ENCODE measurements at regions not wholly inside any gene's neighbourhood (a gene's known extent, or its start where the extent isn't known, plus 50 kb on each side); places are given as distances from the start of the nearest gene placed in this dataset.

- no peak for TF ChIP-seq POLR2AphosphoS5 (IDR thresholded peaks at IDR 0.05; ENCODE audit: low read depth, low read length)
- TF ChIP-seq POLR2A (IDR thresholded peaks at IDR 0.05; ENCODE audit: low read depth, low read length), result no peak
These were observed 219.5 kb upstream of the OTX2 start for GRCh38 chr14:57029620-57030253.

Measured in GM12892 (cell line).